H9 (cell line): ENCODE measurements at regions not wholly inside any gene's neighbourhood (a gene's known extent, or its start where the extent isn't known, plus 50 kb on each side); places are given as distances from the start of the nearest gene placed in this dataset.

Source experiments
- DNase-seq: peaks from one replicate; pipeline ENCODE4 v3.0.0-alpha.2; 2017
- H2AFZ ChIP-seq: one replicate; pipeline ENCODE4 v1.6.1; 2013; ENCODE audit warnings: mild to moderate bottlenecking, low read length, control low read depth, moderate library complexity
- H2AK5ac ChIP-seq: 2 replicates; pipeline ENCODE4 v1.6.1; 2013; ENCODE audit warnings: low read length, control low read depth, mixed read lengths; ENCODE audit not compliant: insufficient read length
- H2BK120ac ChIP-seq: one replicate; pipeline ENCODE4 v1.6.1; 2013; ENCODE audit warnings: low read depth, mild to moderate bottlenecking, low read length, control low read depth, inconsistent platforms; ENCODE audit not compliant: poor library complexity, severe bottlenecking
- H2BK12ac ChIP-seq: 2 replicates; pipeline ENCODE4 v1.6.1; 2013; ENCODE audit warnings: low read length, control low read depth, mixed read lengths, low read depth; ENCODE audit not compliant: insufficient read length
- H2BK15ac ChIP-seq: 2 replicates; pipeline ENCODE4 v1.6.1; 2013; ENCODE audit warnings: low read depth, low read length, control low read depth
- H2BK20ac ChIP-seq: one replicate; pipeline ENCODE4 v1.6.1; 2013; ENCODE audit warnings: low read depth, mild to moderate bottlenecking, low read length, control low read depth, inconsistent platforms; ENCODE audit not compliant: poor library complexity, severe bottlenecking
- H2BK5ac ChIP-seq: 2 replicates; pipeline ENCODE4 v1.6.1; 2013; ENCODE audit warnings: low read length, control low read depth, mixed read lengths; ENCODE audit not compliant: insufficient read length
- H3K14ac ChIP-seq: 2 replicates; pipeline ENCODE4 v1.6.1; 2013; ENCODE audit warnings: low read length, control low read depth; ENCODE audit not compliant: insufficient read depth
- H3K18ac ChIP-seq: 2 replicates; pipeline ENCODE4 v1.6.1; 2013; ENCODE audit warnings: low read depth, mild to moderate bottlenecking, mixed read lengths, low read length, control low read depth; ENCODE audit not compliant: insufficient read length
- H3K23ac ChIP-seq: 2 replicates; pipeline ENCODE4 v1.6.1; 2013; ENCODE audit warnings: low read length, control low read depth, mixed read lengths, low read depth; ENCODE audit not compliant: insufficient read length
- H3K23me2 ChIP-seq: 2 replicates; pipeline ENCODE4 v1.6.1; 2013; ENCODE audit warnings: low read depth, mild to moderate bottlenecking, mixed read lengths, low read length, control low read depth; ENCODE audit not compliant: insufficient read length, poor library complexity, severe bottlenecking
- H3K27ac ChIP-seq: 2 replicates; pipeline ENCODE4 v1.5.1; 2013; ENCODE audit warnings: low read length, control low read depth, mixed read lengths, low read depth; ENCODE audit not compliant: insufficient read length
- H3K27me3 ChIP-seq: 2 replicates; pipeline ENCODE4 v1.6.1; 2013; ENCODE audit warnings: low read length, control low read depth, inconsistent platforms; ENCODE audit not compliant: insufficient read depth
- H3K4ac ChIP-seq: 2 replicates; pipeline ENCODE4 v1.6.1; 2013; ENCODE audit warnings: low read depth, mild to moderate bottlenecking, control low read depth, inconsistent platforms, low read length, moderate library complexity
- H3K4me1 ChIP-seq: 2 replicates; pipeline ENCODE4 v1.6.1; 2013; ENCODE audit warnings: low read length, control low read depth, inconsistent platforms; ENCODE audit not compliant: insufficient read depth
- H3K4me2 ChIP-seq: 2 replicates; pipeline ENCODE4 v1.6.1; 2013; ENCODE audit warnings: low read length, control low read depth, mixed read lengths; ENCODE audit not compliant: insufficient read length, insufficient read depth
- H3K56ac ChIP-seq: 2 replicates; pipeline ENCODE4 v1.6.1; 2013; ENCODE audit warnings: low read depth, mild to moderate bottlenecking, mixed read lengths, low read length, control low read depth; ENCODE audit not compliant: insufficient read length
- H3K79me1 ChIP-seq: 2 replicates; pipeline ENCODE4 v1.6.1; 2013; ENCODE audit warnings: low read depth, mild to moderate bottlenecking, moderate library complexity, low read length, control low read depth, inconsistent platforms; ENCODE audit not compliant: insufficient read depth, poor library complexity, severe bottlenecking
- H3K79me2 ChIP-seq: 2 replicates; pipeline ENCODE4 v1.6.1; 2013; ENCODE audit warnings: low read length, control low read depth, inconsistent platforms; ENCODE audit not compliant: insufficient read depth
- H3K9ac ChIP-seq: 2 replicates; pipeline ENCODE4 v1.6.1; 2013; ENCODE audit warnings: low read length, control low read depth, mixed read lengths; ENCODE audit not compliant: insufficient read length; ENCODE audit errors: extremely low read depth
- H3K9me3 ChIP-seq: one replicate; pipeline ENCODE4 v1.6.1; 2013; ENCODE audit warnings: low read depth, low read length, inconsistent platforms; ENCODE audit not compliant: control insufficient read depth
- H3T11ph ChIP-seq: one replicate; pipeline ENCODE4 v1.6.1; 2013; ENCODE audit warnings: mild to moderate bottlenecking, low read length, control low read depth, inconsistent platforms
- H4K20me1 ChIP-seq: one replicate; pipeline ENCODE4 v1.6.1; 2013; ENCODE audit not compliant: control insufficient read depth, insufficient read length, insufficient read depth
- H4K5ac ChIP-seq: 2 replicates; pipeline ENCODE4 v1.6.1; 2013; ENCODE audit warnings: low read depth, mild to moderate bottlenecking, mixed read lengths, low read length, control low read depth; ENCODE audit not compliant: insufficient read length
- H4K8ac ChIP-seq: replicated peaks from 2 replicates; pipeline ENCODE4 v1.6.1; 2013; ENCODE audit warnings: low read length, control low read depth, mixed read lengths, low read depth; ENCODE audit not compliant: insufficient read length
- H4K91ac ChIP-seq: 2 replicates; pipeline ENCODE4 v1.6.1; 2013; ENCODE audit warnings: low read depth, mild to moderate bottlenecking, moderate library complexity, mixed read lengths, low read length, control low read depth; ENCODE audit not compliant: insufficient read length
- H3K27ac Mint-ChIP-seq, 3 experiments: 2 replicates in 2 of 3; 3 replicates in 1 of 3; pipeline ENCODE4 v1.8.0; 2020 to 2021; ENCODE audit warnings: mixed read lengths in 3 of 3, mild to moderate bottlenecking in 1 of 3, moderate library complexity in 1 of 3
- H3K27me3 Mint-ChIP-seq: 2 replicates; pipeline ENCODE4 v1.8.0; 2021; ENCODE audit warnings: low read depth, mild to moderate bottlenecking, moderate library complexity, mixed read lengths
- H3K36me3 Mint-ChIP-seq, 3 experiments: 2 replicates in 2 of 3; 3 replicates in 1 of 3; pipeline ENCODE4 v1.8.0; 2020 to 2021; ENCODE audit warnings: low read depth in 3 of 3, mixed read lengths in 3 of 3; ENCODE audit not compliant: insufficient read depth in 1 of 3
- H3K4me1 Mint-ChIP-seq, 2 experiments: 2 replicates each; pipeline ENCODE4 v1.8.0; 2020; ENCODE audit warnings: mixed read lengths in 2 of 2
- H3K4me3 Mint-ChIP-seq, 2 experiments: 2 replicates in 1 of 2; 3 replicates in 1 of 2; pipeline ENCODE4 v1.8.0; 2020 to 2021; ENCODE audit warnings: mild to moderate bottlenecking in 2 of 2, mixed read lengths in 2 of 2, moderate library complexity in 1 of 2
- H3K9me3 Mint-ChIP-seq, 2 experiments: 2 replicates in 1 of 2; 3 replicates in 1 of 2; pipeline ENCODE4 v1.8.0; 2020; ENCODE audit warnings: mild to moderate bottlenecking in 2 of 2, mixed read lengths in 2 of 2, moderate library complexity in 1 of 2
- CTCF ChIP-seq: fragments of 200-600 bp; sonication (generic); conservative IDR thresholded peaks from 3 replicates; pipeline ENCODE4 v1.8.0; 2021; ENCODE audit warnings: antibody characterized with exemption, mild to moderate bottlenecking
- WGBS: extraction: QIAGEN DNeasy Blood & Tissue Kit; methylation state at CpG from one replicate; pipeline ENCODE4 v1.1.7; 2013; ENCODE audit warnings: missing lambda C conversion rate, low lambda C conversion rate, mixed read lengths; ENCODE audit not compliant: insufficient read length; ENCODE audit errors: extremely low coverage; 5-methylcytosine and 5-hydroxymethylcytosine counted together

GRCh38 chr11:42200311-42200710 is 740.9 kb upstream of the LRRC4C start:
- no CpG with 5 or more reads among the region's 6 CpGs for WGBS
- Histone ChIP-seq H2BK15ac (no peak overlapping the region), H3K23ac (no peak overlapping the region), H2AFZ (no peak overlapping the region), H4K91ac (no peak overlapping the region), H2BK120ac (no peak overlapping the region), H3K9me3 (no peaks in the 10 kb centered on the region), H3K23me2 (no peaks in the 10 kb centered on the region), H3K4me1 (no peaks in the 10 kb centered on the region), H2BK5ac (no peak overlapping the region), H3K27ac (no peak overlapping the region), H3K9ac (no peak overlapping the region), H3K4me2 (no peak overlapping the region), H3K56ac (no peak overlapping the region), H2BK20ac (no peak overlapping the region), H3K79me1 (no peaks in the 10 kb centered on the region), H3K14ac (no peak overlapping the region), H4K8ac (no peak overlapping the region), H3K27me3 (no peaks in the 10 kb centered on the region), H3K4ac (no peak overlapping the region), H3T11ph (no peak overlapping the region), H2BK12ac (no peak overlapping the region), H4K20me1 (no peaks in the 10 kb centered on the region), H2AK5ac (no peak overlapping the region), H3K79me2 (no peaks in the 10 kb centered on the region), H3K18ac (no peak overlapping the region), H4K5ac (no peak overlapping the region)
- Mint-ChIP-seq H3K27me3 (no peaks in the 10 kb centered on the region), H3K36me3 (peaks cover 0 to 5% (median 3%) of the 10 kb centered on the region in 3 experiments; a peak in 2 of 7 replicates), H3K4me3 (no peak overlapping the region), H3K9me3 (peaks cover 0 to 13% of the 10 kb centered on the region in 2 experiments; a peak in 4 of 5 replicates), H3K27ac (no peak overlapping the region), H3K4me1 (no peaks in the 10 kb centered on the region)
- no peak for TF ChIP-seq CTCF
- DNase-seq: no peak
